ENCODE measurements at regions not wholly inside any gene's neighbourhood (a gene's known extent, or its start where the extent isn't known, plus 50 kb on each side); places are given as distances from the start of the nearest gene placed in this dataset.

- no peaks in the 10 kb centered on the region for H3K9me3 ChIP-seq (ENCODE audit: control insufficient read depth, low read length)
- H3K9ac ChIP-seq (ENCODE audit: low read length): no peak overlapping the region
- no peaks in the 10 kb centered on the region for H3K36me3 ChIP-seq (ENCODE audit: control insufficient read depth, insufficient read depth, low read length, severe bottlenecking)
- no peak overlapping the region for H3K4me3 ChIP-seq (ENCODE audit: low read length)
- no peaks in the 10 kb centered on the region for H3K4me1 ChIP-seq (ENCODE audit: control insufficient read depth, insufficient read depth, low read length)
- H3K27me3 ChIP-seq (replicated peaks; ENCODE audit: control insufficient read depth, insufficient read depth, low read length): no peaks in the 10 kb centered on the region
- DNase-seq (ENCODE audit: low read depth): no peak
Measured at GRCh38 chr7:13174991-13175390, 487.6 kb downstream of the ARL4A start.

GRCh38 chr7:13179011-13179582, 491.7 kb downstream of the ARL4A start:
- no peaks in the 10 kb centered on the region for H3K9me3 ChIP-seq (ENCODE audit: control insufficient read depth, low read length)
- H3K9ac ChIP-seq (ENCODE audit: low read length): no peak overlapping the region
- no peaks in the 10 kb centered on the region for H3K36me3 ChIP-seq (ENCODE audit: control insufficient read depth, insufficient read depth, low read length, severe bottlenecking)
- no peaks in the 10 kb centered on the region for H3K27me3 ChIP-seq (replicated peaks; ENCODE audit: control insufficient read depth, insufficient read depth, low read length)
- H3K4me1 ChIP-seq (ENCODE audit: control insufficient read depth, insufficient read depth, low read length): peaks cover 5% of the 10 kb centered on the region
- no peak overlapping the region for H3K4me3 ChIP-seq (ENCODE audit: low read length)
- no peak for DNase-seq (ENCODE audit: low read depth)

GRCh38 chr7:13179775-13180523, 492.5 kb downstream of the ARL4A start:
- Histone ChIP-seq H3K4me3 (ENCODE audit: low read length) (no peak overlapping the region), H3K4me1 (ENCODE audit: control insufficient read depth, insufficient read depth, low read length) (peaks cover 5% of the 10 kb centered on the region), H3K9ac (ENCODE audit: low read length) (no peak overlapping the region), H3K27me3 (replicated peaks; ENCODE audit: control insufficient read depth, insufficient read depth, low read length) (no peaks in the 10 kb centered on the region), H3K36me3 (ENCODE audit: control insufficient read depth, insufficient read depth, low read length, severe bottlenecking) (no peaks in the 10 kb centered on the region), H3K9me3 (ENCODE audit: control insufficient read depth, low read length) (no peaks in the 10 kb centered on the region)
- peak; percentile 29 for DNase-seq (ENCODE audit: low read depth)

- no peak overlapping the region for H3K4me3 ChIP-seq (ENCODE audit: low read length)
- H3K9me3 ChIP-seq (ENCODE audit: control insufficient read depth, low read length): no peaks in the 10 kb centered on the region
- no peaks in the 10 kb centered on the region for H3K27me3 ChIP-seq (replicated peaks; ENCODE audit: control insufficient read depth, insufficient read depth, low read length)
- no peaks in the 10 kb centered on the region for H3K36me3 ChIP-seq (ENCODE audit: control insufficient read depth, insufficient read depth, low read length, severe bottlenecking)
- DNase-seq (ENCODE audit: low read depth): peak; percentile 30
- H3K9ac ChIP-seq (ENCODE audit: low read length): no peak overlapping the region
- peaks cover 5% of the 10 kb centered on the region for H3K4me1 ChIP-seq (ENCODE audit: control insufficient read depth, insufficient read depth, low read length)
Measured at GRCh38 chr7:13181216-13181615, 493.8 kb downstream of the ARL4A start.

GRCh38 chr7:13185139-13185538, 497.7 kb downstream of the ARL4A start:
- DNase-seq (ENCODE audit: low read depth): no peak
- no peak overlapping the region for H3K4me3 ChIP-seq (ENCODE audit: low read length)
- H3K4me1 ChIP-seq (ENCODE audit: control insufficient read depth, insufficient read depth, low read length): peaks cover 5% of the 10 kb centered on the region
- no peaks in the 10 kb centered on the region for H3K27me3 ChIP-seq (replicated peaks; ENCODE audit: control insufficient read depth, insufficient read depth, low read length)
- no peaks in the 10 kb centered on the region for H3K36me3 ChIP-seq (ENCODE audit: control insufficient read depth, insufficient read depth, low read length, severe bottlenecking)
- H3K9ac ChIP-seq (ENCODE audit: low read length): no peak overlapping the region
- H3K9me3 ChIP-seq (ENCODE audit: control insufficient read depth, low read length): no peaks in the 10 kb centered on the region

- Histone ChIP-seq H3K36me3 (ENCODE audit: control insufficient read depth, insufficient read depth, low read length, severe bottlenecking) (no peaks in the 10 kb centered on the region), H3K9me3 (ENCODE audit: control insufficient read depth, low read length) (no peaks in the 10 kb centered on the region), H3K9ac (ENCODE audit: low read length) (no peak overlapping the region), H3K27me3 (replicated peaks; ENCODE audit: control insufficient read depth, insufficient read depth, low read length) (no peaks in the 10 kb centered on the region), H3K4me3 (ENCODE audit: low read length) (no peak overlapping the region), H3K4me1 (ENCODE audit: control insufficient read depth, insufficient read depth, low read length) (no peaks in the 10 kb centered on the region)
- DNase-seq (ENCODE audit: low read depth): no peak
Measured at GRCh38 chr7:13188236-13188805, 500.9 kb downstream of the ARL4A start.

- Histone ChIP-seq H3K9me3 (ENCODE audit: control insufficient read depth, low read length) (no peaks in the 10 kb centered on the region), H3K27me3 (replicated peaks; ENCODE audit: control insufficient read depth, insufficient read depth, low read length) (no peaks in the 10 kb centered on the region), H3K4me3 (ENCODE audit: low read length) (no peak overlapping the region), H3K4me1 (ENCODE audit: control insufficient read depth, insufficient read depth, low read length) (no peaks in the 10 kb centered on the region), H3K36me3 (ENCODE audit: control insufficient read depth, insufficient read depth, low read length, severe bottlenecking) (no peaks in the 10 kb centered on the region), H3K9ac (ENCODE audit: low read length) (no peak overlapping the region)
- no peak for DNase-seq (ENCODE audit: low read depth)
Measured at GRCh38 chr7:13188922-13189321, 501.5 kb downstream of the ARL4A start.

GRCh38 chr7:13189668-13190067, 502.2 kb downstream of the ARL4A start:
- Histone ChIP-seq H3K4me1 (ENCODE audit: control insufficient read depth, insufficient read depth, low read length) (no peaks in the 10 kb centered on the region), H3K9me3 (ENCODE audit: control insufficient read depth, low read length) (no peaks in the 10 kb centered on the region), H3K4me3 (ENCODE audit: low read length) (no peak overlapping the region), H3K36me3 (ENCODE audit: control insufficient read depth, insufficient read depth, low read length, severe bottlenecking) (no peaks in the 10 kb centered on the region), H3K27me3 (replicated peaks; ENCODE audit: control insufficient read depth, insufficient read depth, low read length) (no peaks in the 10 kb centered on the region), H3K9ac (ENCODE audit: low read length) (no peak overlapping the region)
- peak; percentile 65 for DNase-seq (ENCODE audit: low read depth)

GRCh38 chr7:13197501-13197900, 510.1 kb downstream of the ARL4A start:
- no peak overlapping the region for H3K4me3 ChIP-seq (ENCODE audit: low read length)
- no peaks in the 10 kb centered on the region for H3K27me3 ChIP-seq (replicated peaks; ENCODE audit: control insufficient read depth, insufficient read depth, low read length)
- H3K9ac ChIP-seq (ENCODE audit: low read length): no peak overlapping the region
- peaks cover 15% of the 10 kb centered on the region for H3K4me1 ChIP-seq (ENCODE audit: control insufficient read depth, insufficient read depth, low read length)
- H3K9me3 ChIP-seq (ENCODE audit: control insufficient read depth, low read length): no peaks in the 10 kb centered on the region
- peak; percentile 22 for DNase-seq (ENCODE audit: low read depth)
- no peaks in the 10 kb centered on the region for H3K36me3 ChIP-seq (ENCODE audit: control insufficient read depth, insufficient read depth, low read length, severe bottlenecking)

GRCh38 chr7:13198036-13198435, 510.6 kb downstream of the ARL4A start:
- Histone ChIP-seq H3K4me1 (ENCODE audit: control insufficient read depth, insufficient read depth, low read length) (peaks cover 15% of the 10 kb centered on the region), H3K36me3 (ENCODE audit: control insufficient read depth, insufficient read depth, low read length, severe bottlenecking) (no peaks in the 10 kb centered on the region), H3K9me3 (ENCODE audit: control insufficient read depth, low read length) (no peaks in the 10 kb centered on the region), H3K9ac (ENCODE audit: low read length) (no peak overlapping the region), H3K4me3 (ENCODE audit: low read length) (no peak overlapping the region), H3K27me3 (replicated peaks; ENCODE audit: control insufficient read depth, insufficient read depth, low read length) (no peaks in the 10 kb centered on the region)
- no peak for DNase-seq (ENCODE audit: low read depth)

GRCh38 chr7:13198727-13199126, 511.3 kb downstream of the ARL4A start:
- Histone ChIP-seq H3K9ac (ENCODE audit: low read length) (no peak overlapping the region), H3K4me3 (ENCODE audit: low read length) (no peak overlapping the region), H3K9me3 (ENCODE audit: control insufficient read depth, low read length) (no peaks in the 10 kb centered on the region), H3K4me1 (ENCODE audit: control insufficient read depth, insufficient read depth, low read length) (peaks cover 15% of the 10 kb centered on the region), H3K27me3 (replicated peaks; ENCODE audit: control insufficient read depth, insufficient read depth, low read length) (no peaks in the 10 kb centered on the region), H3K36me3 (ENCODE audit: control insufficient read depth, insufficient read depth, low read length, severe bottlenecking) (no peaks in the 10 kb centered on the region)
- no peak for DNase-seq (ENCODE audit: low read depth)
